GM21723 (cell line): ENCODE measurements at regions not wholly inside any gene's neighbourhood (a gene's known extent, or its start where the extent isn't known, plus 50 kb on each side); places are given as distances from the start of the nearest gene placed in this dataset.

Source experiments
- ATAC-seq: cut with Tn5 transposase; IDR thresholded peaks from one replicate; pipeline ENCODE4 v1.9.1; 2021; ENCODE audit warnings: mild to moderate bottlenecking, moderate library complexity; ENCODE audit not compliant: unreplicated experiment

- no peak for ATAC-seq
Measured at GRCh38 chr5:166493612-166494011, 1797.8 kb upstream of the WWC1 start.

- ATAC-seq = no peak
Measured at GRCh38 chr5:166497496-166498104, 1793.8 kb upstream of the WWC1 start.

- no peak for ATAC-seq
Measured at GRCh38 chr5:166499447-166500240, 1791.8 kb upstream of the WWC1 start.

- ATAC-seq = no peak
Measured at GRCh38 chr5:166503506-166503905, 1787.9 kb upstream of the WWC1 start.

DNA sequence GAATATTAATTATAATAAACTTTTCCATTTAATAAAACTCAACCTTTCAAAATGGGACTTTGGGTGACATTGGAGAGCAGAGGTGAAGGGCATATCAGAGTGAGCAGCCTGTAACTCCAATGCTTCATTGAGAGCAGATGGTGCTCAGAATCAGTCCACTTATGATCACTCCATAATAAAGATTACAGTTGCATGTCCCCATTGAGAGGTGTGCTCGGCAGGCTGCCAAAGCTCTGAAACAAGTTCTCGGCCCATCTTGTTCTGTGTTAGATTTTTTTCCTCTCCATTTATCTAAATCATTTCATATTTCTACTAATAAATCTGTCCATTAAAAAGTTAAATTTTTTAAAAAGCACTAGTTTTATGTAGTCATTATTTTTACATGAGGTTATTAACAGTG lies 1786.4 kb upstream of the WWC1 start:
- no peak for ATAC-seq

GRCh38 chr5:166505544-166505943 lies 1785.9 kb upstream of the WWC1 start:
- no peak for ATAC-seq

DNA sequence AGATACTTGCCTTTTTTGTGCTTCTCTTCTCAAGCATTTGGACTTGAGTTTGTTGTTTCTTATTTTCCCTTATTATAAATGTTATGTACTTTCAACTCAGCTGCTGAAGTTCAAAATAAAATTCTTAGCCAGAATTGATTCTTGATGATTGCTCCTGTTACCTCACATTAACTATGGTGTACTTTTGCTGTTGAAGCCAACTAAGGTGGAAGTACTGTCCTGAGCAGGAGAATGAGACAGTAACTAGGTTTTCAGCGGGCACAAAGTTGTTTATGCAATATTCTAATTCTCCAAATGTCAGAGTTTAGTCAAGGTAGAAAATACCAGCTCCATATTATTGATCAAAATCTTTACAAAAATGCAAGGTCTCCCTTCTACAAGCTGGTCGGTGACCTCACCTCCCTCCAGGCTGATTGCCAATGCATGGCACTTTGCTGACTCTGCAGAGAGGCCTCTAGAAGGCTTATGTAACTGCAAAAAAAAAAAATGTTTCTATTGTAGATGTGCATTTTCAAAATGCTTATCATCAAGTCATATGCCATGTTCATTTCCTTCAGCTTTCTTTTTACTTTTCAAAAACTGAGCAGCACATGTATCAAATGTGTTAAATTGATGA lies 1783.5 kb upstream of the WWC1 start:
- ATAC-seq = no peak

- ATAC-seq = no peak
Measured at GRCh38 chr5:166509085-166509484, 1782.4 kb upstream of the WWC1 start.

- no peak for ATAC-seq
Measured at GRCh38 chr5:166517976-166518375, 1773.5 kb upstream of the WWC1 start.

- no peak for ATAC-seq
Measured at GRCh38 chr5:166523206-166523605, 1768.2 kb upstream of the WWC1 start.

- no peak for ATAC-seq
Measured at GRCh38 chr5:166529200-166529599, 1762.2 kb upstream of the WWC1 start.

- ATAC-seq = no peak
Measured at GRCh38 chr5:166532456-166533220, 1758.8 kb upstream of the WWC1 start.

DNA sequence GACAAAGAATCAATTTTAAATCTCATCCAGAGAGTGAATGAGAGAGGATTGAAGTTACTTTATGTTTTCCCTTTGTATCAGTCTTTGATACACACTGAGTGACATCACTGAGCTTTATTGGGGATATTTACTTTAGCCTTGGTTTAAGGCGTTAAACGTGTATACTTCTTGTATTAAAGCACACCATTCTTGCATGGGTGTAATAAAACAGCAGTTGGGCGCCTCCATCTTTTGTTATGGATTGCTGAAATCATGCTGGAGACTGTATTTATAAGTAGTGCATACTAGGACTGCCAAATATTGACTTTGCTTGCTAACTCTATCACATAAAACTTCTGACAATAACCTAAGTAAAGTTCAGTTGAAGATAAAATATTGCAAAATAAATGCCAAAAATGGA lies 1755.8 kb upstream of the WWC1 start:
- no peak for ATAC-seq

GRCh38 chr5:166540156-166540555 lies 1751.3 kb upstream of the WWC1 start:
- ATAC-seq = no peak

- ATAC-seq = no peak
Measured at GRCh38 chr5:166551384-166551783, 1740.1 kb upstream of the WWC1 start.

GRCh38 chr5:166553778-166554177 lies 1737.7 kb upstream of the WWC1 start:
- ATAC-seq = no peak

- ATAC-seq = no peak
Measured at GRCh38 chr5:166561759-166562158, 1729.7 kb upstream of the WWC1 start.

DNA sequence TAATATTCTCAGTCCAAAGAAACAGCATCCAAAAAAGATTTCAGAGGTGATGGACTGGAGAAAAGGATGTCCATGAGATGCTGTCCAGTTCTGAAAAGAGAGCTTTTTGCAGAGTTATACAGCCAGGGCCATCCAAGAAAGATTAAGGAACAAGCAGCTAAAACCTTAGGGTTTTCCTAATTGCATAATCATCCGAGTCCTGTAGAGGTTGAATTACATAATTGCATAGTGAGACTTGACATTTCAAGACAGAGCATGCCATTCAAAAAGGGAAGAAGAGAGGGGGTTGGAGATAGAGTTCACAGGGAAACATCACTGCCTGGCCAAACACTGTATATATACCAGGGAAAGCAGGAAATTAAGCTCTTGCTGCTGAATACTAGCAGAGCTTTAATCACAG lies 1729.2 kb upstream of the WWC1 start:
- ATAC-seq = no peak

DNA sequence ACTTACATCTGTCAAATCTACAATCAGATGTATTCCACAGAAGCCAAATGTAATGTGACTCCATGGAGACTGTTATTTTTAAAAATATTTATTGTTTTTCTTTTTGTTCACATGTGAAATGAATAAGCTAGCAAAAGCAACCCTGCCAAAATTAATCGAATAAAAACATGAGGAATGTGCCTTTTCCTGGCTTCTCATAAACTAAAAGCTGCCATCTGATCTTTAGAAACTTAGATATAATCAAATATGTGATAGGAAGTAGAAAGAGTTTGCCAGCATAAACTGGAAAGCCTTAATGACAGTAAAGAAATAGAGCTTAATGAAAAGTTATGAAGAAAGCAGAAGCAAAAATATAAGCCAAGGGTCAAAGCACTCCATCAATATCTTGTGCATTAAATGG lies 1724.7 kb upstream of the WWC1 start:
- ATAC-seq = no peak

- no peak for ATAC-seq
Measured at GRCh38 chr5:166570865-166571264, 1720.6 kb upstream of the WWC1 start.

DNA sequence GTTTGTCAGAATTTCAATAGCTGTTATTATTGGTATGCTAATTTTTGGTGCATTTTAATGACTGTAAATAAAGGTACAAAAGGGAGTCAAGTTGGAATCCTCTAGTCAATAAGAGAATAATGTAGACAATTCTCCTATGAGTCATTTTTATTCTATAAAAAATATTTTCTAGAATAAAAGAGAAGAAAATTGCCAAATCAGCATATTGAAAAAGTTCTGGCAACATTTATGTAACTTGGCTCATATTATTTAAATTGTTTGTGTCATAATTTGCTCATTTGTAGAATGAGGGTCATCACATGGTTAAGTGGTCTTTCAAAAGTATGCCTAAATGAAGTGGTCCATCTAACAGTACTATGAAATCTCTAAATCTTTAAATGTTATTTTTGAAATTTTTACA lies 1719.8 kb upstream of the WWC1 start:
- ATAC-seq = no peak

GRCh38 chr5:166576323-166576722 lies 1715.1 kb upstream of the WWC1 start:
- ATAC-seq = no peak
